Hepatocyte (in vitro differentiated cells): ENCODE measurements at regions not wholly inside any gene's neighbourhood (a gene's known extent, or its start where the extent isn't known, plus 50 kb on each side); places are given as distances from the start of the nearest gene placed in this dataset.

Experiments used
- DNase-seq: peaks from one replicate; pipeline ENCODE4 v3.0.0-alpha.2; 2016; ENCODE audit warnings: low spot score
- H2AFZ ChIP-seq: fragments of 200-600 bp; sonication (generic); 2 replicates; pipeline ENCODE4 v1.6.0; 2016; ENCODE audit warnings: antibody characterized with exemption, mild to moderate bottlenecking
- H3K27ac ChIP-seq: fragments of 200-600 bp; sonication (generic); 2 replicates; pipeline ENCODE4 v1.5.1; 2016; ENCODE audit warnings: mild to moderate bottlenecking
- H3K27me3 ChIP-seq: fragments of 200-600 bp; sonication (generic); 2 replicates; pipeline ENCODE4 v1.6.1; 2016
- H3K36me3 ChIP-seq: fragments of 200-600 bp; sonication (generic); replicated peaks from 2 replicates; pipeline ENCODE4 v1.5.1; 2016; ENCODE audit warnings: low read depth; ENCODE audit not compliant: insufficient read depth
- H3K4me1 ChIP-seq: fragments of 200-600 bp; sonication (generic); 2 replicates; pipeline ENCODE4 v1.5.1; 2016; ENCODE audit warnings: mild to moderate bottlenecking, moderate library complexity; ENCODE audit not compliant: insufficient read depth
- H3K4me2 ChIP-seq: fragments of 200-600 bp; sonication (generic); 2 replicates; pipeline ENCODE4 v1.6.0; 2016
- H3K4me3 ChIP-seq: fragments of 200-600 bp; sonication (generic); 2 replicates; pipeline ENCODE4 v1.5.1; 2016; ENCODE audit warnings: mild to moderate bottlenecking
- H3K79me2 ChIP-seq: fragments of 200-600 bp; sonication (generic); 2 replicates; pipeline ENCODE4 v1.6.0; 2017; ENCODE audit warnings: mild to moderate bottlenecking
- H3K9me2 ChIP-seq: fragments of 200-600 bp; sonication (generic); replicated peaks from 2 replicates; pipeline ENCODE4 v1.6.0; 2017; ENCODE audit warnings: mild to moderate bottlenecking; ENCODE audit not compliant: insufficient read depth
- H3K9me3 ChIP-seq: fragments of 200-600 bp; sonication (generic); 2 replicates; pipeline ENCODE4 v1.5.1; 2016; ENCODE audit warnings: low read depth, mild to moderate bottlenecking
- H4K20me1 ChIP-seq: fragments of 200-600 bp; sonication (generic); 2 replicates; pipeline ENCODE4 v1.6.0; 2016; ENCODE audit warnings: mild to moderate bottlenecking; ENCODE audit not compliant: insufficient read depth, poor library complexity, severe bottlenecking
- CTCF ChIP-seq: fragments of 200-600 bp; sonication (generic); IDR thresholded peaks from 2 replicates; pipeline ENCODE4 v1.5.1; 2016; ENCODE audit warnings: antibody characterized with exemption, mild to moderate bottlenecking; ENCODE audit not compliant: poor library complexity
- EZH2 ChIP-seq: fragments of 200-600 bp; sonication (generic); IDR thresholded peaks from 2 replicates; pipeline ENCODE4 v1.6.1; 2016; ENCODE audit warnings: antibody characterized with exemption, mild to moderate bottlenecking, borderline replicate concordance
- EZH2phosphoT487 ChIP-seq: fragments of 200-600 bp; sonication (generic); IDR thresholded peaks from one replicate; pipeline ENCODE4 v1.6.1; 2018; ENCODE audit warnings: antibody characterized with exemption, mild to moderate bottlenecking, low read depth, moderate library complexity; ENCODE audit not compliant: unreplicated experiment, severe bottlenecking
- WGBS: methylation state at CpG from one replicate; pipeline ENCODE4 v1.1.6; 2016; ENCODE audit warnings: low lambda C conversion rate; ENCODE audit errors: missing lambda C conversion rate; 5-methylcytosine and 5-hydroxymethylcytosine counted together

DNA sequence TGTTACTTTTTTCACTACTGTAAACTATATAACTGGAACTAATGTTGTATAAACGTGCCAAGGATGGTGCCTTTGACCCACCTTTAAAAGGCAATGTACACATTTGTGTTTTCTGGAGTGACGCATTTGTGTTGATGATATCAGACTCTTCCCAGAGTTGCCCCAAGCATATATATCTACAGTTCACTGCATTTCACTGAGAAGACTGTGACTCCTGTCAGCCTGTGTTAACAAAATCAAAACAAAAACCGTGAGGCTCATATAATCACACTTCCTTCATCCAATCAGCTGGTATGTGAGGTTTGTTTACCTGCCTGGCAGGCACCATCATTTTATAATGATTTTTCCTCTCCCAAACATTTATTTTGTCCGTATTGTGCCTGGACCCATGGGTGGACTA, 117.6 kb upstream of the ROBO1 start:
- no peaks in the 10 kb centered on the region for H4K20me1 ChIP-seq
- 76% methylated on average over 4 of the region's 4 CpGs for WGBS
- no peaks in the 10 kb centered on the region for H3K27me3 ChIP-seq
- no peak for DNase-seq
- TF ChIP-seq CTCF (no peak), EZH2 (no peak), EZH2phosphoT487 (no peak)
- H2AFZ ChIP-seq, result no peak overlapping the region
- H3K9me2 ChIP-seq, result no peaks in the 10 kb centered on the region
- no peaks in the 10 kb centered on the region for H3K36me3 ChIP-seq
- H3K9me3 ChIP-seq, result no peaks in the 10 kb centered on the region
- H3K4me1 ChIP-seq, result no peaks in the 10 kb centered on the region
- H3K4me3 ChIP-seq, result no peak overlapping the region
- no peaks in the 10 kb centered on the region for H3K79me2 ChIP-seq
- no peak overlapping the region for H3K4me2 ChIP-seq
- no peak overlapping the region for H3K27ac ChIP-seq

GRCh38 chr3:79884354-79884753, 116.6 kb upstream of the ROBO1 start:
- no peak overlapping the region for H2AFZ ChIP-seq
- H3K27me3 ChIP-seq, result no peaks in the 10 kb centered on the region
- no peaks in the 10 kb centered on the region for H4K20me1 ChIP-seq
- DNase-seq, result no peak
- no peaks in the 10 kb centered on the region for H3K4me1 ChIP-seq
- TF ChIP-seq EZH2 (no peak), EZH2phosphoT487 (no peak), CTCF (no peak)
- H3K36me3 ChIP-seq, result no peaks in the 10 kb centered on the region
- H3K9me2 ChIP-seq, result no peaks in the 10 kb centered on the region
- no peak overlapping the region for H3K4me2 ChIP-seq
- no peaks in the 10 kb centered on the region for H3K79me2 ChIP-seq
- no peak overlapping the region for H3K27ac ChIP-seq
- no peak overlapping the region for H3K4me3 ChIP-seq
- no peaks in the 10 kb centered on the region for H3K9me3 ChIP-seq
- WGBS, result 96% methylated on average over 3 of the region's 3 CpGs

DNA sequence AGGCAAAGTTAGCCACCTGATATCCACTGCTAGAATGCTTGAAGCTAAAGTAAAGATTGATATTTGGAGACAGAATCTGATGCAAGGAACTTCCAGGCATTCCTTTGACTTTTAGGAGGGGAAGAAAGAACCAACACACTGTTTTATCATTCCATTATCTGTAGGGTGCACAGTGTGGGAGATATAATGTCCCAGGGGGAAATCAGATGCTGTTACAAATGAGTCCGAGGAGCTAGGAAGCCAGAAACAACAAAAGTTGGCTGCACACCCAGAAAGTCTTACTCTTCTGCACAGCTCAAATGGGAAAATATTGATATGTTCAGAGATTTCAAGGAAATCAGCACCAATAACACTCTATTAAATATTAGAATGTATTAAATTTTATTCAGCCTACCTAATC, 113.6 kb upstream of the ROBO1 start:
- H3K79me2 ChIP-seq, result no peaks in the 10 kb centered on the region
- TF ChIP-seq CTCF, result no peak
- no peak for TF ChIP-seq EZH2phosphoT487
- no peak for TF ChIP-seq EZH2
- no peak for DNase-seq
- H4K20me1 ChIP-seq, result no peaks in the 10 kb centered on the region
- no peaks in the 10 kb centered on the region for H3K36me3 ChIP-seq
- H3K4me2 ChIP-seq, result no peak overlapping the region
- H3K4me1 ChIP-seq, result no peaks in the 10 kb centered on the region
- no peak overlapping the region for H3K4me3 ChIP-seq
- H3K9me3 ChIP-seq, result no peaks in the 10 kb centered on the region
- no peaks in the 10 kb centered on the region for H3K27me3 ChIP-seq
- H3K9me2 ChIP-seq, result no peaks in the 10 kb centered on the region
- no peak overlapping the region for H2AFZ ChIP-seq
- 64% methylated on average over 1 of the region's 1 CpG for WGBS
- H3K27ac ChIP-seq, result no peak overlapping the region

DNA sequence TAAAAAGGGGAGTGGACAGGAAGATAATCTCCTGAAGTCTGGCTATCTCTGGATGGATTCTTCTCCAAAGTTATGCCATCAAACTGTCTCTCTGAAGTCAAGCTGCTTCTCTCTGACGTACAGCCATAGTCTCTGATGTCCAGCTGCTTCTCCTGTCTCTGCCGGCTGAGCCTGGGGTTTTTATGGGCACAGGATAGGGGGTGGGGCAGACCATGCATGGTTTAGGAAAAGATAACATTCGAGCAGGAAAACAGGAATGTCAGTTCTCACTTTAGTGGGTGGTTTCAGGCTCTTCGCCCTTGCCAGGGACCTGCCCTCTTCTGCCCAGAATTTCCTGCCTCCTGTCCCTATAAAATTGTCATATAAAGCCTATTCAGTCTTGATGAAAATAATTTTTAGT, 110.9 kb upstream of the ROBO1 start:
- H3K27me3 ChIP-seq, result no peaks in the 10 kb centered on the region
- no peaks in the 10 kb centered on the region for H3K9me3 ChIP-seq
- H3K27ac ChIP-seq, result no peak overlapping the region
- no peaks in the 10 kb centered on the region for H3K4me1 ChIP-seq
- H2AFZ ChIP-seq, result no peak overlapping the region
- no peak for TF ChIP-seq EZH2phosphoT487
- TF ChIP-seq CTCF, result no peak
- TF ChIP-seq EZH2, result no peak
- no peaks in the 10 kb centered on the region for H3K36me3 ChIP-seq
- WGBS, result 46% methylated on average over 4 of the region's 4 CpGs
- no peaks in the 10 kb centered on the region for H3K9me2 ChIP-seq
- no peak for DNase-seq
- H4K20me1 ChIP-seq, result no peaks in the 10 kb centered on the region
- no peak overlapping the region for H3K4me3 ChIP-seq
- no peak overlapping the region for H3K4me2 ChIP-seq
- H3K79me2 ChIP-seq, result no peaks in the 10 kb centered on the region
